ENCODE measurements at regions not wholly inside any gene's neighbourhood (a gene's known extent, or its start where the extent isn't known, plus 50 kb on each side); places are given as distances from the start of the nearest gene placed in this dataset.

- TF ChIP-seq ATF3 (IDR thresholded peaks at IDR 0.05; ENCODE audit: insufficient read depth, low read depth, low read length) (no peak), CREB1 (IDR thresholded peaks at IDR 0.05) (no peak), CTCF (IDR thresholded peaks at IDR 0.05; ENCODE audit: control extremely low read depth in 1 of 3, insufficient read depth in 1 of 3, low read depth in 1 of 3, low read length in 3 of 3) (no peak), POLR2A (IDR thresholded peaks at IDR 0.05; ENCODE audit: control extremely low read depth in 1 of 2, low read depth in 2 of 2, low read length in 2 of 2) (no peak), JUND (IDR thresholded peaks at IDR 0.05; ENCODE audit: low read length) (no peak), TAF1 (IDR thresholded peaks at IDR 0.05; ENCODE audit: low read depth, low read length) (no peak), JUN (IDR thresholded peaks at IDR 0.05; ENCODE audit: low read depth, low read length) (no peak), TBP (IDR thresholded peaks at IDR 0.05; ENCODE audit: low read depth, low read length) (no peak)
Measured at GRCh38 chr3:72203613-72204349, 418.8 kb upstream of the PROK2 start.

All from H1 (cell line).